ENCODE measurements at regions not wholly inside any gene's neighbourhood (a gene's known extent, or its start where the extent isn't known, plus 50 kb on each side); places are given as distances from the start of the nearest gene placed in this dataset.

- Mint-ChIP-seq H3K9me3 (peaks cover 0 to 12% (median 5%) of the 10 kb centered on the region in 3 donors), H3K27me3 (no peaks in the 10 kb centered on the region), H3K4me1 (no peaks in the 10 kb centered on the region), H3K4me3 (no peak overlapping the region), H3K27ac (no peak overlapping the region), H3K36me3 (no peaks in the 10 kb centered on the region)
- Histone ChIP-seq H3K4me1 (ENCODE audit: control insufficient read depth in 1 of 2, extremely low read depth in 1 of 2, insufficient read depth in 2 of 2, low read length in 2 of 2) (no peaks in the 10 kb centered on the region), H3K36me3 (ENCODE audit: control insufficient read depth in 2 of 2, extremely low read depth in 1 of 2, insufficient read depth in 1 of 2, low read length in 1 of 2) (no peaks in the 10 kb centered on the region), H3K27ac (ENCODE audit: low read length) (no peak overlapping the region), H3K4me3 (ENCODE audit: control insufficient read depth in 1 of 2, extremely low read depth in 1 of 2, low read length in 1 of 2) (no peak overlapping the region), H3K9me3 (no peaks in the 10 kb centered on the region), H3K27me3 (replicated peaks in 1 of 2; ENCODE audit: control insufficient read depth in 2 of 2, extremely low read depth in 1 of 2, insufficient read depth in 2 of 2, low read length in 1 of 2) (no peaks in the 10 kb centered on the region)
- CTCF ChIA-PET = no interaction called here
- ATAC-seq (replicated peaks in 1 of 4) (no peak), DNase-seq (no peak)
- POLR2A ChIA-PET = no interaction called here
- WGBS (ENCODE audit: insufficient coverage) = no CpG with 5 or more reads among the region's 2 CpGs
Observed at GRCh38 chr2:83003555-83003954, 1455.5 kb downstream of the SUCLG1 start.

- Histone ChIP-seq H3K36me3 (ENCODE audit: control insufficient read depth in 2 of 2, extremely low read depth in 1 of 2, insufficient read depth in 1 of 2, low read length in 1 of 2) (no peaks in the 10 kb centered on the region), H3K9me3 (no peaks in the 10 kb centered on the region), H3K27me3 (replicated peaks in 1 of 2; ENCODE audit: control insufficient read depth in 2 of 2, extremely low read depth in 1 of 2, insufficient read depth in 2 of 2, low read length in 1 of 2) (no peaks in the 10 kb centered on the region), H3K4me1 (ENCODE audit: control insufficient read depth in 1 of 2, extremely low read depth in 1 of 2, insufficient read depth in 2 of 2, low read length in 2 of 2) (no peaks in the 10 kb centered on the region), H3K27ac (ENCODE audit: low read length) (no peak overlapping the region), H3K4me3 (ENCODE audit: control insufficient read depth in 1 of 2, extremely low read depth in 1 of 2, low read length in 1 of 2) (no peak overlapping the region)
- Mint-ChIP-seq H3K27ac (no peak overlapping the region), H3K4me1 (no peaks in the 10 kb centered on the region), H3K4me3 (no peak overlapping the region), H3K9me3 (peaks cover 0 to 16% (median 5%) of the 10 kb centered on the region in 3 donors), H3K27me3 (no peaks in the 10 kb centered on the region), H3K36me3 (no peaks in the 10 kb centered on the region)
- CTCF ChIA-PET = no interaction called here
- DNase-seq = no peak
- WGBS (ENCODE audit: insufficient coverage) = no CpG with 5 or more reads among the region's 2 CpGs
- POLR2A ChIA-PET = interaction anchor here in 1 of 2 donors (0.6 kb wide), 1 partner anchor 74 kb away, joined by 3 read pairs; no protein-coding TSS in a partner anchor
- no peak for ATAC-seq (replicated peaks in 1 of 4)
Observed at GRCh38 chr2:83002706-83003105, 1456.4 kb downstream of the SUCLG1 start.

GRCh38 chr2:82998781-82999180, 1460.3 kb downstream of the SUCLG1 start:
- POLR2A ChIA-PET = no interaction called here
- Histone ChIP-seq H3K4me3 (ENCODE audit: control insufficient read depth in 1 of 2, extremely low read depth in 1 of 2, low read length in 1 of 2) (no peak overlapping the region), H3K27me3 (replicated peaks in 1 of 2; ENCODE audit: control insufficient read depth in 2 of 2, extremely low read depth in 1 of 2, insufficient read depth in 2 of 2, low read length in 1 of 2) (no peaks in the 10 kb centered on the region), H3K9me3 (no peaks in the 10 kb centered on the region), H3K36me3 (ENCODE audit: control insufficient read depth in 2 of 2, extremely low read depth in 1 of 2, insufficient read depth in 1 of 2, low read length in 1 of 2) (no peaks in the 10 kb centered on the region), H3K27ac (ENCODE audit: low read length) (no peak overlapping the region), H3K4me1 (ENCODE audit: control insufficient read depth in 1 of 2, extremely low read depth in 1 of 2, insufficient read depth in 2 of 2, low read length in 2 of 2) (no peaks in the 10 kb centered on the region)
- H3K4me1 Mint-ChIP-seq = no peaks in the 10 kb centered on the region
- no peaks in the 10 kb centered on the region for H3K27me3 Mint-ChIP-seq
- H3K9me3 Mint-ChIP-seq = peaks cover 3 to 16% (median 5%) of the 10 kb centered on the region in 3 donors
- DNase-seq = no peak
- WGBS (ENCODE audit: insufficient coverage) = no CpG with 5 or more reads among the region's 2 CpGs
- CTCF ChIA-PET = no interaction called here
- no peak for ATAC-seq (replicated peaks in 1 of 4)
- H3K27ac Mint-ChIP-seq = no peak overlapping the region
- no peaks in the 10 kb centered on the region for H3K36me3 Mint-ChIP-seq
- H3K4me3 Mint-ChIP-seq = no peak overlapping the region

- no peaks in the 10 kb centered on the region for H3K4me1 Mint-ChIP-seq
- no CpG with 5 or more reads among the region's 3 CpGs for WGBS (ENCODE audit: insufficient coverage)
- CTCF ChIA-PET = no interaction called here
- POLR2A ChIA-PET = no interaction called here
- H3K4me1 ChIP-seq (ENCODE audit: control insufficient read depth in 1 of 2, extremely low read depth in 1 of 2, insufficient read depth in 2 of 2, low read length in 2 of 2) = no peaks in the 10 kb centered on the region
- DNase-seq = no peak
- H3K27ac Mint-ChIP-seq = no peak overlapping the region
- no peak overlapping the region for H3K4me3 ChIP-seq (ENCODE audit: control insufficient read depth in 1 of 2, extremely low read depth in 1 of 2, low read length in 1 of 2)
- H3K9me3 Mint-ChIP-seq = peaks cover 8 to 15% (median 8%) of the 10 kb centered on the region in 3 donors
- ATAC-seq (replicated peaks in 1 of 4) = no peak
- H3K4me3 Mint-ChIP-seq = no peak overlapping the region
- no peaks in the 10 kb centered on the region for H3K9me3 ChIP-seq
- H3K27me3 Mint-ChIP-seq = no peaks in the 10 kb centered on the region
- H3K36me3 Mint-ChIP-seq = no peaks in the 10 kb centered on the region
- no peaks in the 10 kb centered on the region for H3K36me3 ChIP-seq (ENCODE audit: control insufficient read depth in 2 of 2, extremely low read depth in 1 of 2, insufficient read depth in 1 of 2, low read length in 1 of 2)
- H3K27me3 ChIP-seq (replicated peaks in 1 of 2; ENCODE audit: control insufficient read depth in 2 of 2, extremely low read depth in 1 of 2, insufficient read depth in 2 of 2, low read length in 1 of 2) = no peaks in the 10 kb centered on the region
- no peak overlapping the region for H3K27ac ChIP-seq (ENCODE audit: low read length)
Observed at GRCh38 chr2:82996217-82996616, 1462.9 kb downstream of the SUCLG1 start.

GRCh38 chr2:82994151-82994550, 1464.9 kb downstream of the SUCLG1 start:
- Histone ChIP-seq H3K9me3 (no peaks in the 10 kb centered on the region), H3K27ac (ENCODE audit: low read length) (no peak overlapping the region), H3K27me3 (replicated peaks in 1 of 2; ENCODE audit: control insufficient read depth in 2 of 2, extremely low read depth in 1 of 2, insufficient read depth in 2 of 2, low read length in 1 of 2) (no peaks in the 10 kb centered on the region), H3K4me3 (ENCODE audit: control insufficient read depth in 1 of 2, extremely low read depth in 1 of 2, low read length in 1 of 2) (no peak overlapping the region), H3K36me3 (ENCODE audit: control insufficient read depth in 2 of 2, extremely low read depth in 1 of 2, insufficient read depth in 1 of 2, low read length in 1 of 2) (no peaks in the 10 kb centered on the region), H3K4me1 (ENCODE audit: control insufficient read depth in 1 of 2, extremely low read depth in 1 of 2, insufficient read depth in 2 of 2, low read length in 2 of 2) (no peaks in the 10 kb centered on the region)
- Mint-ChIP-seq H3K36me3 (no peaks in the 10 kb centered on the region), H3K27ac (no peak overlapping the region), H3K4me1 (no peaks in the 10 kb centered on the region), H3K4me3 (no peak overlapping the region), H3K9me3 (peaks cover 8 to 20% (median 10%) of the 10 kb centered on the region in 3 donors), H3K27me3 (no peaks in the 10 kb centered on the region)
- CTCF ChIA-PET = no interaction called here
- WGBS (ENCODE audit: insufficient coverage) = no CpG with 5 or more reads among the region's 2 CpGs
- POLR2A ChIA-PET = no interaction called here
- ATAC-seq (replicated peaks in 1 of 4) = no peak
- DNase-seq = no peak

GRCh38 chr2:82993609-82994008, 1465.5 kb downstream of the SUCLG1 start:
- ATAC-seq (replicated peaks in 1 of 4) (no peak), DNase-seq (no peak)
- WGBS (ENCODE audit: insufficient coverage) = no CpG with 5 or more reads among the region's 2 CpGs
- H3K4me3 Mint-ChIP-seq = no peak overlapping the region
- no peaks in the 10 kb centered on the region for H3K27me3 Mint-ChIP-seq
- POLR2A ChIA-PET = interaction anchor here in 1 of 2 donors (0.6 kb wide), 1 partner anchor 15 kb away, joined by 3 read pairs; no protein-coding TSS in a partner anchor
- H3K4me1 Mint-ChIP-seq = no peaks in the 10 kb centered on the region
- H3K4me3 ChIP-seq (ENCODE audit: control insufficient read depth in 1 of 2, extremely low read depth in 1 of 2, low read length in 1 of 2) = no peak overlapping the region
- no peaks in the 10 kb centered on the region for H3K27me3 ChIP-seq (replicated peaks in 1 of 2; ENCODE audit: control insufficient read depth in 2 of 2, extremely low read depth in 1 of 2, insufficient read depth in 2 of 2, low read length in 1 of 2)
- CTCF ChIA-PET = interaction anchor here in 1 of 2 donors (0.6 kb wide), 1 partner anchor 219 kb away, joined by 3 read pairs; no protein-coding TSS in a partner anchor
- no peaks in the 10 kb centered on the region for H3K36me3 Mint-ChIP-seq
- no peak overlapping the region for H3K27ac ChIP-seq (ENCODE audit: low read length)
- no peaks in the 10 kb centered on the region for H3K36me3 ChIP-seq (ENCODE audit: control insufficient read depth in 2 of 2, extremely low read depth in 1 of 2, insufficient read depth in 1 of 2, low read length in 1 of 2)
- H3K4me1 ChIP-seq (ENCODE audit: control insufficient read depth in 1 of 2, extremely low read depth in 1 of 2, insufficient read depth in 2 of 2, low read length in 2 of 2) = no peaks in the 10 kb centered on the region
- H3K9me3 ChIP-seq = no peaks in the 10 kb centered on the region
- H3K9me3 Mint-ChIP-seq = peaks cover 8 to 20% (median 10%) of the 10 kb centered on the region in 3 donors
- H3K27ac Mint-ChIP-seq = no peak overlapping the region

GRCh38 chr2:82992968-82993367, 1466.1 kb downstream of the SUCLG1 start:
- no CpG with 5 or more reads among the region's 2 CpGs for WGBS (ENCODE audit: insufficient coverage)
- no peaks in the 10 kb centered on the region for H3K36me3 Mint-ChIP-seq
- H3K4me1 Mint-ChIP-seq = no peaks in the 10 kb centered on the region
- DNase-seq (no peak), ATAC-seq (replicated peaks in 1 of 4) (no peak)
- H3K27ac ChIP-seq (ENCODE audit: low read length) = no peak overlapping the region
- no peaks in the 10 kb centered on the region for H3K27me3 Mint-ChIP-seq
- CTCF ChIA-PET = interaction anchor here in 1 of 2 donors (0.6 kb wide), 1 partner anchor 219 kb away, joined by 3 read pairs; no protein-coding TSS in a partner anchor
- POLR2A ChIA-PET = interaction anchor here in 1 of 2 donors (0.6 kb wide), 1 partner anchor 14 kb away, joined by 3 read pairs; no protein-coding TSS in a partner anchor
- H3K4me3 ChIP-seq (ENCODE audit: control insufficient read depth in 1 of 2, extremely low read depth in 1 of 2, low read length in 1 of 2) = no peak overlapping the region
- H3K36me3 ChIP-seq (ENCODE audit: control insufficient read depth in 2 of 2, extremely low read depth in 1 of 2, insufficient read depth in 1 of 2, low read length in 1 of 2) = no peaks in the 10 kb centered on the region
- H3K27me3 ChIP-seq (replicated peaks in 1 of 2; ENCODE audit: control insufficient read depth in 2 of 2, extremely low read depth in 1 of 2, insufficient read depth in 2 of 2, low read length in 1 of 2) = no peaks in the 10 kb centered on the region
- no peak overlapping the region for H3K4me3 Mint-ChIP-seq
- H3K9me3 Mint-ChIP-seq = peaks cover 8 to 18% (median 10%) of the 10 kb centered on the region in 3 donors
- no peak overlapping the region for H3K27ac Mint-ChIP-seq
- no peaks in the 10 kb centered on the region for H3K4me1 ChIP-seq (ENCODE audit: control insufficient read depth in 1 of 2, extremely low read depth in 1 of 2, insufficient read depth in 2 of 2, low read length in 2 of 2)
- no peaks in the 10 kb centered on the region for H3K9me3 ChIP-seq
